Fibroblast of lung (primary cell): ENCODE measurements at regions not wholly inside any gene's neighbourhood (a gene's known extent, or its start where the extent isn't known, plus 50 kb on each side); places are given as distances from the start of the nearest gene placed in this dataset.

Source experiments
- DNase-seq, 2 donors: peaks; one replicate each; pipeline versions ENCODE4 v3.0.0 to v3.0.0-alpha.2; 2010; ENCODE audit warnings: low read depth in 2 of 2
- H2AFZ ChIP-seq: 2 replicates; pipeline ENCODE4 v1.5.1; 2012; ENCODE audit warnings: low read length, control low read depth, inconsistent platforms
- H3K27ac ChIP-seq: 2 replicates; pipeline ENCODE4 v1.5.1; 2011; ENCODE audit warnings: low read length, control low read depth; ENCODE audit not compliant: insufficient read depth
- H3K27me3 ChIP-seq: 2 replicates; pipeline ENCODE4 v1.5.1; 2011; ENCODE audit warnings: mild to moderate bottlenecking, low read length; ENCODE audit not compliant: control insufficient read depth, insufficient read depth
- H3K36me3 ChIP-seq: 2 replicates; pipeline ENCODE4 v1.5.1; 2011; ENCODE audit warnings: low read length; ENCODE audit not compliant: control insufficient read depth, insufficient read depth
- H3K4me1 ChIP-seq: 2 replicates; pipeline ENCODE4 v1.5.1; 2011; ENCODE audit warnings: low read length; ENCODE audit not compliant: control insufficient read depth, insufficient read depth; ENCODE audit errors: extremely low read depth
- H3K4me2 ChIP-seq: 2 replicates; pipeline ENCODE4 v1.5.1; 2011; ENCODE audit warnings: low read length, control low read depth; ENCODE audit not compliant: insufficient read depth; ENCODE audit errors: extremely low read depth
- H3K4me3 ChIP-seq, 4 experiments: fragments of 200-600 bp in 1 of 4; sonication (generic) in 1 of 4; replicated peaks in 1 of 4; 2 replicates each; pipeline ENCODE4 v1.5.1; 2011 to 2016; ENCODE audit warnings: low read length in 4 of 4, low read depth in 3 of 4, mild to moderate bottlenecking in 3 of 4, control low read depth in 2 of 4, inconsistent platforms in 1 of 4, mixed read lengths in 1 of 4; ENCODE audit not compliant: insufficient read depth in 1 of 4; ENCODE audit errors: control extremely low read depth in 1 of 4
- H3K79me2 ChIP-seq: 2 replicates; pipeline ENCODE4 v1.5.1; 2012; ENCODE audit warnings: mild to moderate bottlenecking, low read length, inconsistent platforms; ENCODE audit not compliant: control insufficient read depth, insufficient read depth
- H3K9ac ChIP-seq: 2 replicates; pipeline ENCODE4 v1.5.1; 2011; ENCODE audit warnings: mild to moderate bottlenecking, low read length, control low read depth; ENCODE audit not compliant: insufficient read depth
- H3K9me3 ChIP-seq: 2 replicates; pipeline ENCODE4 v1.5.1; 2012; ENCODE audit warnings: low read depth, low read length; ENCODE audit not compliant: control insufficient read depth, insufficient read depth
- H4K20me1 ChIP-seq: 2 replicates; pipeline ENCODE4 v1.5.1; 2011; ENCODE audit warnings: low read length; ENCODE audit not compliant: control insufficient read depth, insufficient read depth; ENCODE audit errors: extremely low read depth
- CTCF ChIP-seq, 2 donors: IDR thresholded peaks in 1 of 2; conservative IDR thresholded peaks in 1 of 2; 1 replicate in 1 of 2; 2 replicates in 1 of 2; pipeline ENCODE4 v1.5.1; 2011 to 2012; ENCODE audit warnings: low read length in 2 of 2, control low read depth in 1 of 2, inconsistent platforms in 1 of 2, low read depth in 1 of 2, mild to moderate bottlenecking in 1 of 2
- EZH2 ChIP-seq: IDR thresholded peaks from 2 replicates; pipeline ENCODE4 v1.5.1; 2012; ENCODE audit warnings: low read length, control low read depth, mild to moderate bottlenecking; ENCODE audit errors: missing control alignments

- no peak overlapping the region for H2AFZ ChIP-seq
- DNase-seq: no peak
- no peaks in the 10 kb centered on the region for H3K36me3 ChIP-seq
- no peak overlapping the region for H3K27ac ChIP-seq
- TF ChIP-seq CTCF (conservative IDR thresholded peaks at IDR 0.05 in 1 of 2, IDR thresholded peaks at IDR 0.05 in 1 of 2; ENCODE audit: low read depth in 1 of 2, low read length in 2 of 2) (no peak), EZH2 (no peak)
- no peak overlapping the region for H3K9ac ChIP-seq
- H3K4me2 ChIP-seq: no peak overlapping the region
- H3K27me3 ChIP-seq: no peaks in the 10 kb centered on the region
- H4K20me1 ChIP-seq: no peaks in the 10 kb centered on the region
- H3K4me1 ChIP-seq: no peaks in the 10 kb centered on the region
- H3K9me3 ChIP-seq: no peaks in the 10 kb centered on the region
- no peak overlapping the region for H3K4me3 ChIP-seq
- H3K79me2 ChIP-seq: no peaks in the 10 kb centered on the region
Measured at GRCh38 chr10:10779511-10779910, 238.2 kb upstream of the CELF2 start.

DNA sequence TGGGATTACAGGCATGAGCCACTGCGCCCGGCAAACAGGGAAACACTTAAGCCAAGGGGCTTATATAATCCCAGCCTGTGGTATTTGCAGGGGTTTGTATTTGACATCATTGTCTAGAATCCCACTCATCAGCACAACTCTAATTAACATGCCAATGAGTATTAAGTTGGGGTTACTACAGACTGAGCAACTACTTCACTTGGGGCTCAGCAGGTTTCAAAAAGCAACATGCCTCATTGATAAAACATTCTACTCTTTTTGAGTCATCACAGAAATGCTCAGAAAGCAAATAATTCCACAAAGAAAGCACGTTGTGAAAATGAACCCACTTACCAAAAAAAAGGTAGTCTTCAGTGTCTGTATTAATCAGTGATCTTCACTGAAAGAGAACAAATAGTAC, 236.9 kb upstream of the CELF2 start:
- no peaks in the 10 kb centered on the region for H3K9me3 ChIP-seq
- peak in 1 of 2 donors; percentile 63 for DNase-seq
- no peak overlapping the region for H3K9ac ChIP-seq
- H3K4me1 ChIP-seq: peaks cover 3% of the 10 kb centered on the region
- no peak overlapping the region for H3K27ac ChIP-seq
- TF ChIP-seq EZH2: no peak
- TF ChIP-seq CTCF (conservative IDR thresholded peaks at IDR 0.05 in 1 of 2, IDR thresholded peaks at IDR 0.05 in 1 of 2; ENCODE audit: low read depth in 1 of 2, low read length in 2 of 2): no peak
- H3K4me2 ChIP-seq: no peak overlapping the region
- no peaks in the 10 kb centered on the region for H3K79me2 ChIP-seq
- no peaks in the 10 kb centered on the region for H4K20me1 ChIP-seq
- no peaks in the 10 kb centered on the region for H3K36me3 ChIP-seq
- no peaks in the 10 kb centered on the region for H3K27me3 ChIP-seq
- no peak overlapping the region for H2AFZ ChIP-seq
- no peak overlapping the region for H3K4me3 ChIP-seq

DNA sequence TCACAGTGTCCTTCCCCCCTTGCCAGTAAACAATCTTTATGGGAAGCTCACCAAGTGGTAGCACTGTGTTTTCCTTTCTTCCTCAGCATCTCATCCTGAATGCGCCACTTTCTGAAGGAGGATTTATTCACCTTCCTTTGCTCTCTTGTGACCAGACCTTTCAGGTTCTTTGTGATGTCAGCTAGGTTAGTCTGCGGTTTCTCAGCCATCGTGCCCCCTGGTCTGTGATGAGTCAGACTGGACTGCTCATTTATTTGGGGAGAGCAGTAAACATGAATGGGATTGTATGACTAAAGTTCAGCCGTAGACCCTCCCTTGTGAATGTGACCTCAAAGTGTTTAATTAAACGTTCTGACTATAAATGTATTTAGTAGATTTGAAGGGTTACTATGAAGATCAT, 235.1 kb upstream of the CELF2 start:
- Histone ChIP-seq H3K9ac (no peak overlapping the region), H2AFZ (no peak overlapping the region)
- DNase-seq: peak; percentile 58 to 86

More for the DNA sequence above, 235.1 kb upstream of the CELF2 start:
- Histone ChIP-seq H3K79me2 (no peaks in the 10 kb centered on the region), H3K27me3 (no peaks in the 10 kb centered on the region), H3K27ac (no peak overlapping the region), H3K4me2 (no peak overlapping the region), H3K9me3 (no peaks in the 10 kb centered on the region), H3K4me3 (no peak overlapping the region), H4K20me1 (no peaks in the 10 kb centered on the region), H3K36me3 (no peaks in the 10 kb centered on the region), H3K4me1 (peaks cover 9% of the 10 kb centered on the region)
- TF ChIP-seq EZH2 (no peak), CTCF (conservative IDR thresholded peaks at IDR 0.05 in 1 of 2, IDR thresholded peaks at IDR 0.05 in 1 of 2; ENCODE audit: low read depth in 1 of 2, low read length in 2 of 2) (no peak)
